ENCODE measurements at regions not wholly inside any gene's neighbourhood (a gene's known extent, or its start where the extent isn't known, plus 50 kb on each side); places are given as distances from the start of the nearest gene placed in this dataset.

DNA sequence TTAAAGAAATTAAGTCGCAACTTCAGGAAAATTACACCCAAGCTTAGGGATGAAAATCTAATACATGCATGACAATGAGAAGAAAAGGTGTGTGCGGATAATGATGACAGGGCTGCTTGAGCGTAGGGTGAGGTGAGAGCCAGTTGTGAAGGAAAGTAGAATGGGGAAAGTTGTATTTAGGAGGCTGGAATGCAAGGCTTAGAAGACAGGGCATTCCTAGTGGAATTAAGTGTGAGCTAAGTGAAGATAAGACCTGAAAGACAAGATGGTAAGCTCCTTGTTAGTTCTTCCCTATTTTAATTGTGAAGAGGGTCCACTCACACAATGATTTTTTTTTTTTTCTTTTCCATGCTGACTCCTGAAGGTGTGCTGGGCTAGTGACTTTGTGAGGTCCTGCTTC, 519.5 kb upstream of the SALL1 start:
- H3K9ac ChIP-seq (ENCODE audit: low read length) = no peak overlapping the region
- no peak overlapping the region for H2AFZ ChIP-seq (ENCODE audit: low read depth, low read length)
- TF ChIP-seq, protein P1, sequence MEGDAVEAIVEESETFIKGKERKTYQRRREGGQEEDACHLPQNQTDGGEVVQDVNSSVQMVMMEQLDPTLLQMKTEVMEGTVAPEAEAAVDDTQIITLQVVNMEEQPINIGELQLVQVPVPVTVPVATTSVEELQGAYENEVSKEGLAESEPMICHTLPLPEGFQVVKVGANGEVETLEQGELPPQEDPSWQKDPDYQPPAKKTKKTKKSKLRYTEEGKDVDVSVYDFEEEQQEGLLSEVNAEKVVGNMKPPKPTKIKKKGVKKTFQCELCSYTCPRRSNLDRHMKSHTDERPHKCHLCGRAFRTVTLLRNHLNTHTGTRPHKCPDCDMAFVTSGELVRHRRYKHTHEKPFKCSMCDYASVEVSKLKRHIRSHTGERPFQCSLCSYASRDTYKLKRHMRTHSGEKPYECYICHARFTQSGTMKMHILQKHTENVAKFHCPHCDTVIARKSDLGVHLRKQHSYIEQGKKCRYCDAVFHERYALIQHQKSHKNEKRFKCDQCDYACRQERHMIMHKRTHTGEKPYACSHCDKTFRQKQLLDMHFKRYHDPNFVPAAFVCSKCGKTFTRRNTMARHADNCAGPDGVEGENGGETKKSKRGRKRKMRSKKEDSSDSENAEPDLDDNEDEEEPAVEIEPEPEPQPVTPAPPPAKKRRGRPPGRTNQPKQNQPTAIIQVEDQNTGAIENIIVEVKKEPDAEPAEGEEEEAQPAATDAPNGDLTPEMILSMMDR (IDR thresholded peaks at IDR 0.05; ENCODE audit: low read depth, low read length) = no peak
- TF ChIP-seq EZH2phosphoT487 (IDR thresholded peaks at IDR 0.05; ENCODE audit: low read depth) = no peak
- no peaks in the 10 kb centered on the region for H3K36me3 ChIP-seq (replicated peaks; ENCODE audit: low read depth, low read length)
- no peak overlapping the region for H3K27ac ChIP-seq (ENCODE audit: low read length)
- H4K20me1 ChIP-seq (ENCODE audit: insufficient read depth, low read length) = no peaks in the 10 kb centered on the region
- H3K79me2 ChIP-seq (ENCODE audit: low read length) = no peaks in the 10 kb centered on the region
- H3K4me2 ChIP-seq (ENCODE audit: low read length) = no peak overlapping the region
- no peaks in the 10 kb centered on the region for H3K27me3 ChIP-seq (ENCODE audit: low read depth, low read length)
- H3K9me3 ChIP-seq (ENCODE audit: insufficient read depth, low read length) = no peaks in the 10 kb centered on the region
- no peaks in the 10 kb centered on the region for H3K4me1 ChIP-seq (ENCODE audit: low read length)
- no peak overlapping the region for H3K4me3 ChIP-seq (ENCODE audit: low read length)

DNA sequence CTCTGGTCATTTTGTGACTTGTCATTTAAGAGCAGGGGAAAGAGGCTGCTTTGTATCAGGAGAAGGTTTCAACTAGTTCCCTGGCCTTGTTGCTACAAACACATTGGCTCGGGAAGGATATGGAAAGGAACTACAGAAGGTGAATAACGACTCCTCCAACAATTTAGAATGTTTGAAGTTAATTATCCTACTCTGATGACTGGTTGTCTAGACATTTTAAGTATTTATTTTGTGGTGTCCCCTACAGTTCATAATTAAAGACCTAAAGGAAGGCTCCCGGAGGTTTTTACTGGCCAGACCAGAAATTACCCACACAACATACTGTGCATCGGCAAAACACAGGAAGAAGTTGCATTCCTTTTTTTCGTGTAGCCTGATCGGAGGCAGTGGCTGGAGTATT, 515.8 kb upstream of the SALL1 start:
- H3K27ac ChIP-seq (ENCODE audit: low read length) = no peak overlapping the region
- no peaks in the 10 kb centered on the region for H3K79me2 ChIP-seq (ENCODE audit: low read length)
- H3K9me3 ChIP-seq (ENCODE audit: insufficient read depth, low read length) = no peaks in the 10 kb centered on the region
- H3K4me1 ChIP-seq (ENCODE audit: low read length) = no peaks in the 10 kb centered on the region
- H2AFZ ChIP-seq (ENCODE audit: low read depth, low read length) = no peak overlapping the region
- no peak overlapping the region for H3K9ac ChIP-seq (ENCODE audit: low read length)
- no peak overlapping the region for H3K4me3 ChIP-seq (ENCODE audit: low read length)
- TF ChIP-seq, protein P1 (IDR thresholded peaks at IDR 0.05; ENCODE audit: low read depth, low read length) = no peak
- no peak for TF ChIP-seq EZH2phosphoT487 (IDR thresholded peaks at IDR 0.05; ENCODE audit: low read depth)
- H3K4me2 ChIP-seq (ENCODE audit: low read length) = no peak overlapping the region
- H3K27me3 ChIP-seq (ENCODE audit: low read depth, low read length) = no peaks in the 10 kb centered on the region
- no peaks in the 10 kb centered on the region for H4K20me1 ChIP-seq (ENCODE audit: insufficient read depth, low read length)
- H3K36me3 ChIP-seq (replicated peaks; ENCODE audit: low read depth, low read length) = no peaks in the 10 kb centered on the region

DNA sequence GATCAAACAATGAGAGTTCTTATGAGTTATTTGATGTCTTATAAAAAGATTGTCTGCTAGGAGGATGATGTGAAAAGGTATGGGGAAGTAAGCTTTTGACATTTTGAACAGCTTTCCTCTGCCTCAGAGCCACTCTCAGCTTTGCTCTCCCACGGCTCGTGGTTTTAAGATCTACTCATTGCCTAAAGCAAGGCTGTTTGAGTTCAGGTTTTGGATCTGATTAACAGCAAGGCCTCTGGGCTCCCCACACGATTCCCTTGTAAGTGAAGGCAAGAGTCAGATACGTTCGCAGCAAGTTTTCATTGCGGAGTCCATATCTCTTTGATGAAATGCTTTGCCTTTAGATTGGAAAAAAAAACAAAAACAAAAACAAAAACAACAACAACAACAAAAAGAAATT, 515.0 kb upstream of the SALL1 start:
- Histone ChIP-seq H2AFZ (ENCODE audit: low read depth, low read length) (no peak overlapping the region), H3K36me3 (replicated peaks; ENCODE audit: low read depth, low read length) (no peaks in the 10 kb centered on the region), H3K27me3 (ENCODE audit: low read depth, low read length) (no peaks in the 10 kb centered on the region), H3K9ac (ENCODE audit: low read length) (no peak overlapping the region), H4K20me1 (ENCODE audit: insufficient read depth, low read length) (no peaks in the 10 kb centered on the region), H3K4me1 (ENCODE audit: low read length) (no peaks in the 10 kb centered on the region), H3K4me2 (ENCODE audit: low read length) (no peak overlapping the region), H3K79me2 (ENCODE audit: low read length) (no peaks in the 10 kb centered on the region), H3K9me3 (ENCODE audit: insufficient read depth, low read length) (no peaks in the 10 kb centered on the region), H3K4me3 (ENCODE audit: low read length) (no peak overlapping the region), H3K27ac (ENCODE audit: low read length) (no peak overlapping the region)
- TF ChIP-seq EZH2phosphoT487 (IDR thresholded peaks at IDR 0.05; ENCODE audit: low read depth) = no peak
- TF ChIP-seq, protein P1 (IDR thresholded peaks at IDR 0.05; ENCODE audit: low read depth, low read length) = no peak

DNA sequence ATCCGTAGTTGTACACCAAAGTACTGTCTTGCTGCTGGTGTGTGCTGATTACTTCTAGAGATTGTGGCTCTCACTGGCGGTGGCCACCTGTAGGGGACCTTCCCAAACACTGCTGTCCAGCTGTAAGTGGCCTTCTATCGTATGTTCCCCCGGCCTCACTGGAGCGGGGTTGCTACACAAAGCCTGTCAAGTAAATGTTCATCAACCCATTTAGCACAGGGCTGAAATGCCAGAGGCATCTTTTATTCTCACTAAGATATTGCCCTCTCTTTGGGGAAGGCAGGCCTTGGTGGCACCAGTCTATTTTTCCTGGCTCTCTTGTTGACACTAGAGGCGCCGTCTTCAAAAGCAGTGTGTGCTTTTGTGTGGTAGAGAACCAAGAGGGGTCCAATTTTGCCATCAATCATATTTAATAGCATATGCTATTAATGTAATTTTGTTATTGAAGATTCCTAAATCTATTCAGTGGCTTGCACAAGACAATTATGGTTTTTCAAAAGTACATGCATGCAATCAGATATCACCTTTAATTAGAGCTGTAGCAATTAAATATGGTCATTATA, 514.4 kb upstream of the SALL1 start:
- no peak overlapping the region for H3K4me3 ChIP-seq (ENCODE audit: low read length)
- TF ChIP-seq, protein P1 (IDR thresholded peaks at IDR 0.05; ENCODE audit: low read depth, low read length) = no peak
- no peak for TF ChIP-seq EZH2phosphoT487 (IDR thresholded peaks at IDR 0.05; ENCODE audit: low read depth)

More for the DNA sequence above, 514.4 kb upstream of the SALL1 start:
- no peaks in the 10 kb centered on the region for H4K20me1 ChIP-seq (ENCODE audit: insufficient read depth, low read length)
- H3K79me2 ChIP-seq (ENCODE audit: low read length) = no peaks in the 10 kb centered on the region
- H3K9me3 ChIP-seq (ENCODE audit: insufficient read depth, low read length) = no peaks in the 10 kb centered on the region
- no peak overlapping the region for H2AFZ ChIP-seq (ENCODE audit: low read depth, low read length)
- no peak overlapping the region for H3K27ac ChIP-seq (ENCODE audit: low read length)
- no peaks in the 10 kb centered on the region for H3K4me1 ChIP-seq (ENCODE audit: low read length)
- no peak overlapping the region for H3K9ac ChIP-seq (ENCODE audit: low read length)
- H3K27me3 ChIP-seq (ENCODE audit: low read depth, low read length) = no peaks in the 10 kb centered on the region
- no peak overlapping the region for H3K4me2 ChIP-seq (ENCODE audit: low read length)
- no peaks in the 10 kb centered on the region for H3K36me3 ChIP-seq (replicated peaks; ENCODE audit: low read depth, low read length)
